ENCODE measurements at regions not wholly inside any gene's neighbourhood (a gene's known extent, or its start where the extent isn't known, plus 50 kb on each side); places are given as distances from the start of the nearest gene placed in this dataset.

DNA sequence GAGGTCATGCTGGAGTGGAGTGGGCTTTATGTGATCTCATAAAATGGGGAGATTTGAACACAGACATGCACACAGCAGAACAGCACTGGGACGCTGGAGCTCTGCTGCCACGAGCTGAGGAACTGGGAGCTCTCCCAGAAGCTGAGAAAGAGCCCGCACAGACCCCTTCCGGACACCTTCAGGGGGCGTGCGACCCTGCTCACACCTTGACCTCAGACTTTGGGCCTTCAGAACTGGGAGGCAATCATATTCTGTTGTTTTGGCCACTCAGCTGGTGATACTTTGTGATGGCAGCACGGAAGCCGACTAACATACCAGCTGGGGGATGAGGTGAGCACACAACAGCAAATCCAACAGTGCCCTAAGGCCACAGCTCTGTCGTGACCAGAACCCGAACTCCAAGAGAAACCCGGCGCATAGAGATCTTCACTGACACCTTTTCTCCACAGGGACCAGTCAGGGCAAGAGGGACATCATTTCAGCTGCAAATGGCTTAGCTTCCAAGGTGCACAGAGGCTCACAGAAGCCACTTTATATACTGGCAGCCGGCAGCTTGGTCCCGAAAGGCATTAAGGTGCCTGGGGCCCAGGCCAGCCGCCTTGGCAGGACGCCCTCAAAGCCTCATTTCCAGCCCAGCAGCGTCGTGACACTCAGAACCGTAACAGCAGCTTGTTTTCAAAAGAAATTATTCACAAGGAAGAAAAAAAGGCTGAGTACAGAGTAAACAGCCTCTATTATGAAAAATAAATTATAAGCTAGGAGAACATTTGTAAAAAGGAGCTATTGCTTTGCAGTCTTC, 89.3 kb downstream of the RNASET2 start:
- TF ChIP-seq, protein P1, sequence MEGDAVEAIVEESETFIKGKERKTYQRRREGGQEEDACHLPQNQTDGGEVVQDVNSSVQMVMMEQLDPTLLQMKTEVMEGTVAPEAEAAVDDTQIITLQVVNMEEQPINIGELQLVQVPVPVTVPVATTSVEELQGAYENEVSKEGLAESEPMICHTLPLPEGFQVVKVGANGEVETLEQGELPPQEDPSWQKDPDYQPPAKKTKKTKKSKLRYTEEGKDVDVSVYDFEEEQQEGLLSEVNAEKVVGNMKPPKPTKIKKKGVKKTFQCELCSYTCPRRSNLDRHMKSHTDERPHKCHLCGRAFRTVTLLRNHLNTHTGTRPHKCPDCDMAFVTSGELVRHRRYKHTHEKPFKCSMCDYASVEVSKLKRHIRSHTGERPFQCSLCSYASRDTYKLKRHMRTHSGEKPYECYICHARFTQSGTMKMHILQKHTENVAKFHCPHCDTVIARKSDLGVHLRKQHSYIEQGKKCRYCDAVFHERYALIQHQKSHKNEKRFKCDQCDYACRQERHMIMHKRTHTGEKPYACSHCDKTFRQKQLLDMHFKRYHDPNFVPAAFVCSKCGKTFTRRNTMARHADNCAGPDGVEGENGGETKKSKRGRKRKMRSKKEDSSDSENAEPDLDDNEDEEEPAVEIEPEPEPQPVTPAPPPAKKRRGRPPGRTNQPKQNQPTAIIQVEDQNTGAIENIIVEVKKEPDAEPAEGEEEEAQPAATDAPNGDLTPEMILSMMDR (IDR thresholded peaks at IDR 0.05 in 8 of 11, conservative IDR thresholded peaks at IDR 0.05 in 3 of 11), result no peak
- TF ChIP-seq POLR2A (IDR thresholded peaks at IDR 0.05), result no peak
- TF ChIP-seq POLR2AphosphoS5 (IDR thresholded peaks at IDR 0.05), result no peak

Measured in spleen (tissue), 7 donors.